GM21717 (cell line): ENCODE measurements at regions not wholly inside any gene's neighbourhood (a gene's known extent, or its start where the extent isn't known, plus 50 kb on each side); places are given as distances from the start of the nearest gene placed in this dataset.

Source experiments
- ATAC-seq: cut with Tn5 transposase; IDR thresholded peaks from one replicate; pipeline ENCODE4 v1.9.1; 2021; ENCODE audit warnings: mild to moderate bottlenecking, moderate library complexity; ENCODE audit not compliant: unreplicated experiment

- no peak for ATAC-seq
These were observed 118.1 kb upstream of the PRDM1 start for GRCh38 chr6:105967917-105968602.

DNA sequence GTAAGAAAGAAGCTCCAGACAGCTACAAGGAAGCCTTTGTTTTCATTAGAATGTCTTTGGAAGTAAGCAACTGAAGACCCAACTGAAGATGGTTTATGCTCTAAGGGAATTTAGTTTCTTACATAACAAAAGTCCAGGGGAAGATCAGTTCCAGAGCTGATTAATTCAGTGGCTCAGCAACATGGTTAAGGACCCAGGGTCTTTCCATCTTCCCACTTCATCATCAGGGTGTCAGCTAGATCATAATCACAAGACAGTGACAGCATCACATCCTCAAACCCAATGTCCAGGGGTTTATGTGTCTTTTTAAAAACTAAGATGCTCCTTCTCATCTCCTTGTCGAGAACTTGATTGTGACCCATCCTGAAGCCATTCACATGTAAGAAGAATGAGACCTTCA lies 119.7 kb upstream of the PRDM1 start:
- ATAC-seq = no peak

DNA sequence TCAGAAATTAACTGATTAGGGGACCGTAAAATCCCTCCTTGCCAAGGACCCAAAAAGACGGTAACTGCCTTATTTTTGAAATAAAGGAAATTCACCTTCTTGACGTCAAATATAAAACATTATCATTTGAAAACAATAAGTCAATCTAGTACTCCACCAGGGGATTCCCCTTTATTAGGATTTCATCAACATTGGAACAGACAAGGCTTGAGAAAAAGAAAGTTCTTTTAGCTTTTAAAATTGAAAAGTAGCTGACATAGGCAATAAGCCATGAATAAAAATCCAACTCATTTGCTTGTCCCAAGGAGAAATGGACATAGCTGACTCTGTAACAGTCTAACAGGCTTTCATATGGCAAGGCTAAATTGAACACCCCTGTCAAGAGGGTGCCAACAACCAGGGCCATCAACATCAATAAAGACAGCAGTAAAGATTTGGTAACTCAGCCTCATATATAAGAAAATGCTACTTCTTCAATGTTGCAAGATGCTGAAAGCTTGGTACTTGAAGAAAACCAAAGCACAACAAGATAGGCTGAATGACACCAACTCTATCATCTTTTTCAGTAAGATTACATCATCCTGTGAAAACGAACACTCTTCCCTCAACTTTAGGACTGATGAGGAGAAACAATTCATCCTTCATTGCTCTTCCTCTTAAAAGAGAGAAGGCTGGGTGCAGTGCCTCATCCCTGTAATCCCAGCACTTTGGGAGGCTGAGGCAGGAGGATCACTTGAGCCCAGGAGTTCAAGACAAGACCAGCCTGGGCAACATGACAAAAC lies 121.0 kb upstream of the PRDM1 start:
- no peak for ATAC-seq

DNA sequence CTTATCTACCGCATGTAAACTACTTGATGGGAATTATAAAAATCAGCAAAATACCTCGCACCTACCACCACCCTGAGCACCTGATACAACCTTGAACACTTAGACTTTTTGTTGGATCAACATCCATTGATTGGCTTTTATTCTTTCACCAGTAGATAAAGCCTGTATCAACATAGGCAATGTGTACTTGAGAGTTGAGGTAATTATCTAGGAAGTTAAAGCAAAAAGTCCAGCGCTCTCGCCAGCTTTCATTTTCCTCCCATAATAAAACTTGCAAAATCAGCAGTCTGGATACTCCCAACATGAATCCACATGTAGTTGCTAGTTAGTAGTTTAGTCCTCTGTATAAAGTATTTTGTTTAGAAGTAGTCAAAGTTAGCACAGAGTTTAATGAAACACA lies 132.0 kb upstream of the PRDM1 start:
- no peak for ATAC-seq

- ATAC-seq = no peak
These were observed 133.1 kb upstream of the PRDM1 start for GRCh38 chr6:105952772-105953690.

- ATAC-seq = no peak
These were observed 133.8 kb upstream of the PRDM1 start for GRCh38 chr6:105952326-105952725.

GRCh38 chr6:105951322-105951721 lies 134.8 kb upstream of the PRDM1 start:
- no peak for ATAC-seq

- no peak for ATAC-seq
These were observed 136.3 kb upstream of the PRDM1 start for GRCh38 chr6:105949869-105950268.

- ATAC-seq = no peak
These were observed 142.6 kb upstream of the PRDM1 start for GRCh38 chr6:105943514-105943913.

GRCh38 chr6:105941621-105942412 lies 144.3 kb upstream of the PRDM1 start:
- no peak for ATAC-seq

DNA sequence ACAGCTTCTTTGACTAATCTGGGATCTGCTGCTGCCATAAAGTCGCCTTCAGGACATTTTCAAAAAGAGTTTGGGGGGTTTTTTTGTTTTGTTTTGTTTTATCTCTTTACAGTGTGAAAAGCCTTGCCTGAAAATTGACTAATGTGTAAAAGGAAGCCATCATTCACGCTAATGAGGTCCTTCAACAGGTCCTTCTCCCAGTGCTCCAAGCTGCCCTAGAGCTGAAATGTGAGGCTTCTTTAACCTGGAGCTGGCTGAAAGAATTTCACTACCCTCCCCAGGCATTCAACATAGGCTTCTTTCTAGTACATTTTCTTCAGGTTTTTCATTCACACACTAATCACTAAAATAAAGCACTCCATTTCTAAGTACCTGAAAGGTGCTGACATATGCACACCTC lies 145.1 kb upstream of the PRDM1 start:
- no peak for ATAC-seq

- no peak for ATAC-seq
These were observed 149.2 kb upstream of the PRDM1 start for GRCh38 chr6:105936972-105937371.

GRCh38 chr6:105935416-105935815 lies 150.7 kb upstream of the PRDM1 start:
- ATAC-seq = no peak

GRCh38 chr6:105934708-105935107 lies 151.4 kb upstream of the PRDM1 start:
- ATAC-seq = no peak

DNA sequence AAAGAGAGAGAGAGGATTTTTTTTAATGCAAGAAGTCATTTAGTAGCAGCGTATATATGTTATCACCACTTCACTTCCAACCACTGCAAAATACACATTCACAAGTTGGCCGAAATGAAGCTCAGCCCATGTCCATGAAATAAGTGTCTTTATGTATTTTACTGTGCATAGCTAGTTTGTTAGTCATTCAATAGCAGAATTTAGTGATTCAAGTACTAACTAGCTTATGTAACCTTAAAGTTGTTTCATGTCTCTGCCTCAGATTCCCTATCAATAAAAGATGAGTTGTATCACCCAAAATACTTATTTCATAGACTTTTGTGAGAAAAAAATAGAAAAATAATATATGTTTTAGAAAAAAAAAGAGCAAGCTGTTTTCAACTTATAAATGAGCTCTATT lies 153.7 kb upstream of the PRDM1 start:
- no peak for ATAC-seq

- ATAC-seq = no peak
These were observed 156.5 kb upstream of the PRDM1 start for GRCh38 chr6:105929626-105930025.

DNA sequence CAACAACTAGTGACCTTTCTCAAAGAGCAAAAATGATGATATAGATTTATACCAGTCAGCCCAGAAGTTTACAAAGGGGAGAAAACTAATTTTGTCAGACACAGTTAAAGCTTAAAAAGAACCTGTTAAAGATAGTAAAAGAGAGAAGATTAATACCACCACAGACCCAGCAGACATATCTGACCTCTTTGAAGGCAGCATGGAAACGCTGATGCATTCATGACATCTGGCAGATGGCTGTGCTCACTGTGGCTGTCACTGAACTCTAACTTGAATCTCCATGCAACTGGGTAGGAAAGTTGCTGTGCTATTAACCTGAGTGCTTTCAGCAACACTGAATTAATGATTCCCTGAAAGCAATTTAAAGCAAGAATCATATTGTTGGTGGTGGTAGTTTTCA lies 159.8 kb upstream of the PRDM1 start:
- ATAC-seq = no peak

GRCh38 chr6:105925706-105926105 lies 160.4 kb upstream of the PRDM1 start:
- no peak for ATAC-seq

- no peak for ATAC-seq
These were observed 164.4 kb upstream of the PRDM1 start for GRCh38 chr6:105921781-105922180.

DNA sequence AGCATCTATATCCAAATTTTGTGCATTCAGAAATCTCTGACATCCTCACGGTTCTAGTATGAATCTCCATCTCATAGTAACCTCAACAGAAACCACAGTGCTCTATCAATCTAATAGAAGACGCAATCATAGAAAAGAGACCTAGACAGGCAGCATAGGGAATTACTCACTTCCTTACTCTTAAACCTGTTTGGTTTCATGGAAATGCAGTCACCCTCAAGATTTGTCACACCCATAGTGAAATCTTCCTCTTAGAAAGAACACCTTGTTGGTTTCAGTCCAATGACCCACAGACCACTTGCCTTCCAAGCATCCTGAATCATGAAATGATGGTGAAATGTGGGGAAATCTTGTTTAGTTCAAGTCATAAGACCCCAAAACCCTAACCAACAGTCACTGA lies 166.1 kb upstream of the PRDM1 start:
- no peak for ATAC-seq
